ENCODE measurements at regions not wholly inside any gene's neighbourhood (a gene's known extent, or its start where the extent isn't known, plus 50 kb on each side); places are given as distances from the start of the nearest gene placed in this dataset.

- Histone ChIP-seq H4K20me1 (ENCODE audit: insufficient read depth, low read length) (no peaks in the 10 kb centered on the region), H3K4me1 (ENCODE audit: insufficient read depth, low read length) (no peaks in the 10 kb centered on the region), H3K4me3 (ENCODE audit: insufficient read depth, low read length) (no peak overlapping the region), H3K27ac (ENCODE audit: low read depth, low read length) (no peak overlapping the region), H3K9me3 (ENCODE audit: low read depth, low read length) (no peaks in the 10 kb centered on the region), H3K79me2 (ENCODE audit: insufficient read depth, low read length) (no peaks in the 10 kb centered on the region), H3K36me3 (ENCODE audit: insufficient read depth, low read length) (no peaks in the 10 kb centered on the region), H2AFZ (ENCODE audit: low read length) (peak overlapping the region; percentile 53), H3K4me2 (ENCODE audit: insufficient read depth, low read length) (peak overlapping the region; percentile 27), H3K27me3 (ENCODE audit: insufficient read depth, low read length) (no peaks in the 10 kb centered on the region)
- DNase-seq (ENCODE audit: insufficient read length, low spot score, missing footprints) = no peak
- TF ChIP-seq, protein P1, sequence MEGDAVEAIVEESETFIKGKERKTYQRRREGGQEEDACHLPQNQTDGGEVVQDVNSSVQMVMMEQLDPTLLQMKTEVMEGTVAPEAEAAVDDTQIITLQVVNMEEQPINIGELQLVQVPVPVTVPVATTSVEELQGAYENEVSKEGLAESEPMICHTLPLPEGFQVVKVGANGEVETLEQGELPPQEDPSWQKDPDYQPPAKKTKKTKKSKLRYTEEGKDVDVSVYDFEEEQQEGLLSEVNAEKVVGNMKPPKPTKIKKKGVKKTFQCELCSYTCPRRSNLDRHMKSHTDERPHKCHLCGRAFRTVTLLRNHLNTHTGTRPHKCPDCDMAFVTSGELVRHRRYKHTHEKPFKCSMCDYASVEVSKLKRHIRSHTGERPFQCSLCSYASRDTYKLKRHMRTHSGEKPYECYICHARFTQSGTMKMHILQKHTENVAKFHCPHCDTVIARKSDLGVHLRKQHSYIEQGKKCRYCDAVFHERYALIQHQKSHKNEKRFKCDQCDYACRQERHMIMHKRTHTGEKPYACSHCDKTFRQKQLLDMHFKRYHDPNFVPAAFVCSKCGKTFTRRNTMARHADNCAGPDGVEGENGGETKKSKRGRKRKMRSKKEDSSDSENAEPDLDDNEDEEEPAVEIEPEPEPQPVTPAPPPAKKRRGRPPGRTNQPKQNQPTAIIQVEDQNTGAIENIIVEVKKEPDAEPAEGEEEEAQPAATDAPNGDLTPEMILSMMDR (IDR thresholded peaks at IDR 0.05; ENCODE audit: extremely low read depth, low read depth, low read length) = no peak
These were observed 871.8 kb downstream of the SLC4A3 start for GRCh38 chr2:220499225-220499624.

GRCh38 chr2:220502539-220502938 is 875.1 kb downstream of the SLC4A3 start:
- Histone ChIP-seq H3K4me1 (ENCODE audit: insufficient read depth, low read length) (peaks cover 8% of the 10 kb centered on the region), H4K20me1 (ENCODE audit: insufficient read depth, low read length) (no peaks in the 10 kb centered on the region), H2AFZ (ENCODE audit: low read length) (no peak overlapping the region), H3K9me3 (ENCODE audit: low read depth, low read length) (no peaks in the 10 kb centered on the region), H3K4me2 (ENCODE audit: insufficient read depth, low read length) (no peak overlapping the region), H3K27ac (ENCODE audit: low read depth, low read length) (no peak overlapping the region), H3K27me3 (ENCODE audit: insufficient read depth, low read length) (no peaks in the 10 kb centered on the region), H3K4me3 (ENCODE audit: insufficient read depth, low read length) (no peak overlapping the region), H3K36me3 (ENCODE audit: insufficient read depth, low read length) (no peaks in the 10 kb centered on the region), H3K79me2 (ENCODE audit: insufficient read depth, low read length) (no peaks in the 10 kb centered on the region)
- DNase-seq (ENCODE audit: insufficient read length, low spot score, missing footprints) = no peak
- TF ChIP-seq, protein P1 (IDR thresholded peaks at IDR 0.05; ENCODE audit: extremely low read depth, low read depth, low read length) = no peak

DNA sequence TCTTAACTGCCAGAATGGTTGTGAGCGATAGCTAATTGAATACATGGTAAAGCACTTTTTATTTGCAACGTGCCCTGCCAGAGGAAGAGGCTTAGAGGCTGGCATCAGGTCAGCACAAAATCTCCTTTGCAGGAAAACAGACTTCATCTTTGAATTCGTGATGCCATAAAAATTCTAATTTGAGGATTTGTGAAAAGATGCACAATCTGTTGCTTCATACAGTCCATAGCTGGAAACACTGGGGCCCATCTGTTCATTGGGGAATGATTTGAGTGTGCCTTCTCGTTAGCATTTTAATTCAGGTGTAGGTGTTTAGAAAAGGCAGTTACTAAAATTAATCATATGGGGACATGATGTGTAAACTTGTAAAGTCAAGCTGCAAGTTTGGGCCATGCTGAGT is 876.0 kb downstream of the SLC4A3 start:
- Histone ChIP-seq H3K36me3 (ENCODE audit: insufficient read depth, low read length) (no peaks in the 10 kb centered on the region), H3K79me2 (ENCODE audit: insufficient read depth, low read length) (no peaks in the 10 kb centered on the region), H2AFZ (ENCODE audit: low read length) (no peak overlapping the region), H3K4me2 (ENCODE audit: insufficient read depth, low read length) (no peak overlapping the region), H3K4me1 (ENCODE audit: insufficient read depth, low read length) (peaks cover 8% of the 10 kb centered on the region), H3K9me3 (ENCODE audit: low read depth, low read length) (no peaks in the 10 kb centered on the region), H3K4me3 (ENCODE audit: insufficient read depth, low read length) (no peak overlapping the region), H4K20me1 (ENCODE audit: insufficient read depth, low read length) (no peaks in the 10 kb centered on the region), H3K27ac (ENCODE audit: low read depth, low read length) (no peak overlapping the region), H3K27me3 (ENCODE audit: insufficient read depth, low read length) (no peaks in the 10 kb centered on the region)
- TF ChIP-seq, protein P1 (IDR thresholded peaks at IDR 0.05; ENCODE audit: extremely low read depth, low read depth, low read length) = no peak
- no peak for DNase-seq (ENCODE audit: insufficient read length, low spot score, missing footprints)

DNA sequence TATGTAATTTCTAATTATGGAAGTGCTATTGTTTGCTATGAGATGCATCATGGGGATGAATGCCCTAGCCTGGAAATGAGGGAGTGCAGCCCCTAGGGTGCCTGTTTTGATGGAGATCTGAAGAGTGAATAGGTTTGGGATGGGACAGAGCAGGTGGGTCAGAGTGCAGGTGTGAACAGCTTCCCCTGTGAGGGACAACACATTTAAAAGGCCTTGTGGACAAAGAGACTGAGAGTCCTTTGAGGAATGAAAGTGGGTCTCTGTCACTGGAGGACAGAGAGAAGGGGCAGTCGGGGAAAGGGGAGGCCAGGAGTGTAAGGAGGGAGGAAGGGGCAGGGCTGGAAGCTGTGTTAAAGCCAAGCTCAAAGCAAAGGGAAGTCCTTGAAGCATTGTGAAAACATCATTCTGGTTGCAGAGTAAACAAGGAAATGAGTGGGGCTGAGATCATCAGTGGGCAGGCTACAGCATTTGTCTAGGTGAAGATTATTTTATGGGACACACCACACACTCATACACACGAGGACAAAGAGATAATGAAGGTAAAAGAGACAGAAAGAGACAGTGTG is 877.6 kb downstream of the SLC4A3 start:
- no peak overlapping the region for H3K27ac ChIP-seq (ENCODE audit: low read depth, low read length)
- TF ChIP-seq, protein P1 (IDR thresholded peaks at IDR 0.05; ENCODE audit: extremely low read depth, low read depth, low read length) = no peak
- no peaks in the 10 kb centered on the region for H3K27me3 ChIP-seq (ENCODE audit: insufficient read depth, low read length)
- H3K4me2 ChIP-seq (ENCODE audit: insufficient read depth, low read length) = peak overlapping the region; percentile 51
- H2AFZ ChIP-seq (ENCODE audit: low read length) = peak overlapping the region; percentile 92
- DNase-seq (ENCODE audit: insufficient read length, low spot score, missing footprints) = no peak
- no peaks in the 10 kb centered on the region for H3K79me2 ChIP-seq (ENCODE audit: insufficient read depth, low read length)
- no peak overlapping the region for H3K4me3 ChIP-seq (ENCODE audit: insufficient read depth, low read length)
- no peaks in the 10 kb centered on the region for H3K36me3 ChIP-seq (ENCODE audit: insufficient read depth, low read length)
- peaks cover 9% of the 10 kb centered on the region for H3K4me1 ChIP-seq (ENCODE audit: insufficient read depth, low read length)
- no peaks in the 10 kb centered on the region for H3K9me3 ChIP-seq (ENCODE audit: low read depth, low read length)
- H4K20me1 ChIP-seq (ENCODE audit: insufficient read depth, low read length) = no peaks in the 10 kb centered on the region
